WTC11 (cell line): ENCODE measurements at regions not wholly inside any gene's neighbourhood (a gene's known extent, or its start where the extent isn't known, plus 50 kb on each side); places are given as distances from the start of the nearest gene placed in this dataset.

ENCODE experiments used
- ATAC-seq: fragments of 200-7000 bp; cut with Tn5 transposase; 2 replicates; pipeline ENCODE4 v1.10.0; 2021; ENCODE audit warnings: mild to moderate bottlenecking, moderate library complexity
- CTCF ChIA-PET: fragments of 300-600 bp; sonication (Branson Sonifier 250); formaldehyde crosslinking; loops from one replicate; lab custom pipeline; 2021; ENCODE audit warnings: antibody characterized with exemption; lab: Charles Lee
- POLR2A ChIA-PET: fragments of 350-600 bp; sonication (Branson Sonifier 250); formaldehyde crosslinking; loops from one replicate; lab custom pipeline; 2021; ENCODE audit warnings: antibody characterized with exemption; lab: Charles Lee
- DNase-seq: peaks from one replicate; pipeline ENCODE4 v3.0.0; 2021; ENCODE audit warnings: low spot score
- H3K27ac Mint-ChIP-seq: 2 replicates; pipeline ENCODE4 v1.8.0; 2021; ENCODE audit warnings: mixed read lengths
- H3K27me3 Mint-ChIP-seq: 2 replicates; pipeline ENCODE4 v1.8.0; 2021; ENCODE audit warnings: low read depth, mild to moderate bottlenecking, moderate library complexity, mixed read lengths
- H3K36me3 Mint-ChIP-seq: 2 replicates; pipeline ENCODE4 v1.8.0; 2021; ENCODE audit warnings: mixed read lengths
- H3K4me1 Mint-ChIP-seq: 2 replicates; pipeline ENCODE4 v1.8.0; 2022; ENCODE audit warnings: mixed read lengths
- H3K4me3 Mint-ChIP-seq: 2 replicates; pipeline ENCODE4 v1.8.0; 2021; ENCODE audit warnings: mild to moderate bottlenecking, moderate library complexity, mixed read lengths
- H3K9me3 Mint-ChIP-seq: 2 replicates; pipeline ENCODE4 v1.8.0; 2021; ENCODE audit warnings: mixed read lengths
- AFF4 ChIP-seq: sonication (generic); formaldehyde crosslinking; IDR thresholded peaks from 2 replicates; pipeline ENCODE4 v1.8.1; 2023; ENCODE audit warnings: mild to moderate bottlenecking, missing genetic modification reagents, borderline replicate concordance
- CDX4 ChIP-seq: fragments of 250-450 bp; sonication (Bioruptor Pico); IDR thresholded peaks from 2 replicates; pipeline ENCODE4 v1.9.0; 2021; ENCODE audit warnings: moderate library complexity, mild to moderate bottlenecking, inconsistent platforms, borderline replicate concordance
- CREB1 ChIP-seq: sonication (generic); formaldehyde crosslinking; IDR thresholded peaks from 2 replicates; pipeline ENCODE4 v1.8.0; 2023; ENCODE audit warnings: mild to moderate bottlenecking, missing genetic modification reagents
- E2F1 ChIP-seq: sonication (generic); formaldehyde crosslinking; IDR thresholded peaks from 2 replicates; pipeline ENCODE4 v1.8.0; 2022; ENCODE audit warnings: mild to moderate bottlenecking, missing genetic modification reagents
- ERG ChIP-seq: fragments of 250-450 bp; sonication (Bioruptor Pico); IDR thresholded peaks from 2 replicates; pipeline ENCODE4 v1.8.0; 2021; ENCODE audit warnings: mild to moderate bottlenecking
- ESRRA ChIP-seq: sonication (generic); formaldehyde crosslinking; IDR thresholded peaks from 2 replicates; pipeline ENCODE4 v1.8.1; 2022; ENCODE audit warnings: mild to moderate bottlenecking, missing genetic modification reagents, borderline replicate concordance
- FOXJ3 ChIP-seq: sonication (generic); formaldehyde crosslinking; IDR thresholded peaks from 2 replicates; pipeline ENCODE4 v1.9.0; 2021; ENCODE audit warnings: missing genetic modification reagents, mild to moderate bottlenecking, borderline replicate concordance
- GABPB1 ChIP-seq: sonication (generic); formaldehyde crosslinking; IDR thresholded peaks from 2 replicates; pipeline ENCODE4 v1.8.1; 2023; ENCODE audit warnings: mild to moderate bottlenecking, missing genetic modification reagents
- GTF2I ChIP-seq: fragments of 250-450 bp; sonication (Bioruptor Pico); conservative IDR thresholded peaks from 2 replicates; pipeline ENCODE4 v1.4.0; 2021; ENCODE audit warnings: mild to moderate bottlenecking
- JUN ChIP-seq: sonication (generic); formaldehyde crosslinking; IDR thresholded peaks from 2 replicates; pipeline ENCODE4 v1.8.0; 2023; ENCODE audit warnings: mild to moderate bottlenecking, missing genetic modification reagents
- MXD4 ChIP-seq: fragments of 250-450 bp; sonication (Bioruptor Pico); IDR thresholded peaks from 2 replicates; pipeline ENCODE4 v1.8.0; 2021; ENCODE audit warnings: mild to moderate bottlenecking, moderate library complexity, borderline replicate concordance
- NFE2L1 ChIP-seq: sonication (generic); formaldehyde crosslinking; IDR thresholded peaks from 2 replicates; pipeline ENCODE4 v1.8.1; 2023; ENCODE audit warnings: missing genetic modification reagents
- NR1H2 ChIP-seq: sonication (generic); formaldehyde crosslinking; IDR thresholded peaks from 2 replicates; pipeline ENCODE4 v1.9.0; 2021; ENCODE audit warnings: mild to moderate bottlenecking, moderate library complexity, missing genetic modification reagents
- NR2C2 ChIP-seq: sonication (generic); formaldehyde crosslinking; IDR thresholded peaks from 2 replicates; pipeline ENCODE4 v1.8.0; 2022; ENCODE audit warnings: mild to moderate bottlenecking, missing genetic modification reagents
- PRDM15 ChIP-seq: sonication (generic); formaldehyde crosslinking; IDR thresholded peaks from 2 replicates; pipeline ENCODE4 v1.8.0; 2022; ENCODE audit warnings: missing genetic modification reagents
- RELA ChIP-seq: sonication (generic); formaldehyde crosslinking; IDR thresholded peaks from 2 replicates; pipeline ENCODE4 v1.8.1; 2022; ENCODE audit warnings: missing genetic modification reagents, mild to moderate bottlenecking, borderline replicate concordance
- SP1 ChIP-seq: sonication (generic); formaldehyde crosslinking; conservative IDR thresholded peaks from 2 replicates; pipeline ENCODE4 v1.8.1; 2022; ENCODE audit warnings: missing genetic modification reagents
- TCF7 ChIP-seq: sonication (generic); formaldehyde crosslinking; IDR thresholded peaks from 2 replicates; pipeline ENCODE4 v1.8.0; 2022; ENCODE audit warnings: mild to moderate bottlenecking, low read depth, missing genetic modification reagents, moderate library complexity
- TEAD4 ChIP-seq: sonication (generic); formaldehyde crosslinking; IDR thresholded peaks from 2 replicates; pipeline ENCODE4 v1.8.0; 2022; ENCODE audit warnings: mild to moderate bottlenecking, missing genetic modification reagents
- ZBTB21 ChIP-seq: sonication (generic); formaldehyde crosslinking; IDR thresholded peaks from 2 replicates; pipeline ENCODE4 v1.8.1; 2023; ENCODE audit warnings: mild to moderate bottlenecking, missing genetic modification reagents, borderline replicate concordance
- ZNF263 ChIP-seq: sonication (generic); formaldehyde crosslinking; IDR thresholded peaks from 2 replicates; pipeline ENCODE4 v1.8.1; 2022; ENCODE audit warnings: low read depth, mild to moderate bottlenecking, moderate library complexity, missing genetic modification reagents
- ZNF396 ChIP-seq: fragments of 250-450 bp; sonication (Bioruptor Pico); IDR thresholded peaks from 2 replicates; pipeline ENCODE4 v1.8.0; 2021; ENCODE audit warnings: mild to moderate bottlenecking, moderate library complexity, borderline replicate concordance
- ZNF416 ChIP-seq: fragments of 250-450 bp; sonication (Bioruptor Pico); IDR thresholded peaks from 2 replicates; pipeline ENCODE4 v1.9.0; 2021; ENCODE audit warnings: mild to moderate bottlenecking, inconsistent platforms
- ZNF423 ChIP-seq: fragments of 250-450 bp; sonication (Bioruptor Pico); IDR thresholded peaks from 2 replicates; pipeline ENCODE4 v2.1.2; 2022; ENCODE audit warnings: mild to moderate bottlenecking, moderate library complexity
- ZNF671 ChIP-seq: fragments of 250-450 bp; sonication (Bioruptor Pico); IDR thresholded peaks from 2 replicates; pipeline ENCODE4 v1.8.0; 2021; ENCODE audit warnings: mild to moderate bottlenecking
- ZSCAN18 ChIP-seq: fragments of 250-450 bp; sonication (Bioruptor Pico); IDR thresholded peaks from 2 replicates; pipeline ENCODE4 v2.1.2; 2022; ENCODE audit warnings: mild to moderate bottlenecking, moderate library complexity

- Mint-ChIP-seq H3K27me3 (peaks cover 2% of the 10 kb centered on the region; the same call in 1 of the 2 replicates), H3K27ac (no peak overlapping the region), H3K4me3 (no peak overlapping the region), H3K4me1 (peaks cover 38% of the 10 kb centered on the region), H3K9me3 (peaks cover 8% of the 10 kb centered on the region), H3K36me3 (no peaks in the 10 kb centered on the region)
- TF ChIP-seq ZBTB21 (CRISPR knock-in tag) (no peak), FOXJ3 (no peak), CREB1 (no peak), GTF2I (no peak), NR1H2 (no peak), E2F1 (no peak), CDX4 (CRISPR knock-in tag) (no peak), ZNF396 (CRISPR knock-in tag) (no peak), ZNF671 (no peak), TEAD4 (CRISPR knock-in tag) (no peak), JUN (CRISPR knock-in tag) (no peak), ERG (CRISPR knock-in tag) (no peak)
- ChIA-PET CTCF (interaction anchor here (1.1 kb wide), 1 partner anchor 36 kb away, joined by 3 read pairs; no protein-coding TSS in a partner anchor), POLR2A (interaction anchor here (1.3 kb wide), 1 partner anchor 10 kb away, joined by 3 read pairs; no protein-coding TSS in a partner anchor)
- ATAC-seq: no peak
- no peak for DNase-seq
These were observed 55.5 kb upstream of the PARP11 start for GRCh38 chr12:3928538-3929184.

- no peaks in the 10 kb centered on the region for H3K36me3 Mint-ChIP-seq
- H3K27me3 Mint-ChIP-seq: peaks cover 2% of the 10 kb centered on the region; the same call in 1 of the 2 replicates
- POLR2A ChIA-PET: no interaction called here
- DNase-seq (no peak), ATAC-seq (no peak)
- H3K27ac Mint-ChIP-seq: no peak overlapping the region
- peaks cover 31% of the 10 kb centered on the region for H3K4me1 Mint-ChIP-seq
- CTCF ChIA-PET: no interaction called here
- peaks cover 8% of the 10 kb centered on the region for H3K9me3 Mint-ChIP-seq
- H3K4me3 Mint-ChIP-seq: no peak overlapping the region
- TF ChIP-seq PRDM15 (CRISPR knock-in tag): no peak
- no peak for TF ChIP-seq ESRRA
- no peak for TF ChIP-seq NFE2L1
- TF ChIP-seq AFF4: no peak
- TF ChIP-seq GABPB1 (CRISPR knock-in tag): no peak
- TF ChIP-seq RELA: no peak
- no peak for TF ChIP-seq ZNF423 (CRISPR knock-in tag)
- no peak for TF ChIP-seq TCF7 (CRISPR knock-in tag)
- no peak for TF ChIP-seq ZNF263 (CRISPR knock-in tag)
- no peak for TF ChIP-seq ZSCAN18 (CRISPR knock-in tag)
- no peak for TF ChIP-seq MXD4 (CRISPR knock-in tag)
- no peak for TF ChIP-seq ZNF416 (CRISPR knock-in tag)
- no peak for TF ChIP-seq NR2C2 (CRISPR knock-in tag)
- no peak for TF ChIP-seq FOXJ3
- TF ChIP-seq SP1 (CRISPR knock-in tag): no peak
These were observed 52.4 kb upstream of the PARP11 start for GRCh38 chr12:3925621-3926020.
